OCI-LY1 (cell line): ENCODE measurements at regions not wholly inside any gene's neighbourhood (a gene's known extent, or its start where the extent isn't known, plus 50 kb on each side); places are given as distances from the start of the nearest gene placed in this dataset.
A peak's percentile ranks its signal among the peaks of the same experiment; 100 is the strongest.

ENCODE experiments used
- H2AFZ ChIP-seq: fragments of 200-600 bp; sonication (generic), shearing (Covaris generic); 2 replicates; pipeline ENCODE4 v1.6.0; 2014; ENCODE audit warnings: antibody characterized with exemption, mild to moderate bottlenecking, low read length
- H3F3A ChIP-seq: fragments of 200-600 bp; sonication (generic), shearing (Covaris generic); 2 replicates; pipeline ENCODE4 v1.6.0; 2014; ENCODE audit warnings: mild to moderate bottlenecking, antibody characterized with exemption, low read length, moderate library complexity; ENCODE audit not compliant: insufficient read depth
- H3K27ac ChIP-seq: fragments of 200-600 bp; sonication (generic); 2 replicates; pipeline ENCODE4 v1.5.1; 2014; ENCODE audit warnings: low read length, mixed run types, mild to moderate bottlenecking, low read depth; ENCODE audit not compliant: poor library complexity, severe bottlenecking
- H3K27me3 ChIP-seq: fragments of 200-600 bp; sonication (generic); 2 replicates; pipeline ENCODE4 v1.6.0; 2014; ENCODE audit warnings: antibody characterized with exemption, mild to moderate bottlenecking, low read length, moderate library complexity; ENCODE audit not compliant: insufficient read depth
- H3K36me3 ChIP-seq: fragments of 200-600 bp; sonication (generic); 2 replicates; pipeline ENCODE4 v1.6.1; 2014; ENCODE audit warnings: mild to moderate bottlenecking, antibody characterized with exemption, low read length, moderate library complexity, mixed read lengths; ENCODE audit not compliant: insufficient read depth
- H3K4me1 ChIP-seq: fragments of 200-600 bp; sonication (generic); 2 replicates; pipeline ENCODE4 v1.5.1; 2014; ENCODE audit warnings: mild to moderate bottlenecking, low read length, moderate library complexity; ENCODE audit not compliant: insufficient read depth, severe bottlenecking
- H3K4me2 ChIP-seq: fragments of 200-600 bp; sonication (generic), shearing (Covaris generic); 2 replicates; pipeline ENCODE4 v1.6.1; 2014; ENCODE audit warnings: low read length
- H3K4me3 ChIP-seq: fragments of 200-600 bp; sonication (generic); 2 replicates; pipeline ENCODE4 v1.5.1; 2014; ENCODE audit warnings: low read length, low read depth, mild to moderate bottlenecking, mixed read lengths; ENCODE audit not compliant: poor library complexity, severe bottlenecking
- H3K79me2 ChIP-seq: fragments of 200-600 bp; shearing (Covaris generic); 2 replicates; pipeline ENCODE4 v1.6.1; 2016; ENCODE audit warnings: mixed run types, low read length, mixed read lengths; ENCODE audit not compliant: insufficient read depth
- H3K9ac ChIP-seq: fragments of 200-600 bp; sonication (generic), shearing (Covaris generic); 2 replicates; pipeline ENCODE4 v1.6.1; 2014; ENCODE audit warnings: mild to moderate bottlenecking, low read length, mixed read lengths
- H3K9me2 ChIP-seq: fragments of 200-600 bp; sonication (generic), shearing (Covaris generic); 2 replicates; pipeline ENCODE4 v1.6.1; 2014; ENCODE audit warnings: low read depth, mild to moderate bottlenecking, low read length, mixed read lengths
- H3K9me3 ChIP-seq: fragments of 200-600 bp; shearing (Covaris generic); 2 replicates; pipeline ENCODE4 v1.6.1; 2014; ENCODE audit warnings: low read length, mixed read lengths
- H4K20me1 ChIP-seq: fragments of 200-600 bp; sonication (generic), shearing (Covaris generic); 2 replicates; pipeline ENCODE4 v1.6.0; 2016; ENCODE audit warnings: mild to moderate bottlenecking, low read length; ENCODE audit not compliant: insufficient read depth
- CTCF ChIP-seq: fragments of 200-600 bp; sonication (generic), shearing (Covaris generic); IDR thresholded peaks from 2 replicates; pipeline ENCODE4 v1.5.1; 2017; ENCODE audit warnings: mild to moderate bottlenecking, antibody characterized with exemption, low read length, moderate library complexity, mixed read lengths
- EZH2 ChIP-seq: fragments of 200-600 bp; sonication (generic), shearing (Covaris generic); IDR thresholded peaks from 2 replicates; pipeline ENCODE4 v1.8.0; 2017; ENCODE audit warnings: borderline replicate concordance, mixed run types, mild to moderate bottlenecking, antibody characterized with exemption, low read length, moderate library complexity, mixed read lengths

GRCh38 chr13:106621833-106622232, 53.9 kb upstream of the ARGLU1 start:
- Histone ChIP-seq H3K79me2 (no peaks in the 10 kb centered on the region), H3K4me2 (no peak overlapping the region), H3K9me3 (no peaks in the 10 kb centered on the region), H3K4me1 (no peaks in the 10 kb centered on the region), H3K27ac (no peak overlapping the region), H3K9me2 (no peaks in the 10 kb centered on the region), H3K36me3 (no peaks in the 10 kb centered on the region), H2AFZ (no peak overlapping the region), H3K9ac (no peak overlapping the region), H3K4me3 (no peak overlapping the region), H3F3A (no peaks in the 10 kb centered on the region), H3K27me3 (peaks cover 7% of the 10 kb centered on the region; the same call in 1 of the 2 replicates), H4K20me1 (no peaks in the 10 kb centered on the region)
- TF ChIP-seq CTCF (no peak), EZH2 (no peak)

- Histone ChIP-seq H3K4me3 (no peak overlapping the region), H3K27me3 (peaks cover 7% of the 10 kb centered on the region; the same call in 1 of the 2 replicates), H3F3A (no peaks in the 10 kb centered on the region), H3K9me2 (no peaks in the 10 kb centered on the region), H2AFZ (no peak overlapping the region), H3K27ac (no peak overlapping the region), H3K9ac (no peak overlapping the region), H3K4me1 (no peaks in the 10 kb centered on the region), H3K4me2 (no peak overlapping the region), H3K9me3 (no peaks in the 10 kb centered on the region), H3K79me2 (no peaks in the 10 kb centered on the region), H4K20me1 (no peaks in the 10 kb centered on the region), H3K36me3 (no peaks in the 10 kb centered on the region)
- TF ChIP-seq EZH2 (no peak), CTCF (peak; percentile 92)
Observed at GRCh38 chr13:106619688-106620555, 52.0 kb upstream of the ARGLU1 start.
